K562 (cell line): ENCODE measurements at regions not wholly inside any gene's neighbourhood (a gene's known extent, or its start where the extent isn't known, plus 50 kb on each side); places are given as distances from the start of the nearest gene placed in this dataset.
"Not testable (repeated sequence)": the region's sequence is repeated elsewhere in the genome, so short reads cannot be mapped to it uniquely, and the experiment has no call there.

Source experiments
- ATF1 ChIP-seq, 2 experiments: fragments of 450-650 bp in 1 of 2; IDR thresholded peaks; 2 replicates each; pipeline ENCODE4 v1.6.1; 2016; ENCODE audit warnings: missing compliant biosample characterization in 1 of 2, missing genetic modification characterization in 1 of 2
- CBX5 ChIP-seq: IDR thresholded peaks from 2 replicates; pipeline ENCODE4 v1.6.1; 2014; ENCODE audit warnings: low read depth, borderline replicate concordance
- HDAC2 ChIP-seq: fragments of 450-650 bp; IDR thresholded peaks from 2 replicates; pipeline ENCODE4 v1.6.1; 2016; ENCODE audit warnings: mild to moderate bottlenecking
- POLR2A ChIP-seq: fragments of 450-650 bp; conservative IDR thresholded peaks from 2 replicates; pipeline ENCODE4 v1.6.1; 2016
- SPI1 ChIP-seq: IDR thresholded peaks from 2 replicates; pipeline ENCODE4 v1.6.1; 2011; ENCODE audit warnings: low read depth, low read length, control low read depth, borderline replicate concordance
- TAL1 ChIP-seq: fragments of 450-650 bp; IDR thresholded peaks from 2 replicates; pipeline ENCODE4 v1.6.1; 2016; ENCODE audit warnings: mild to moderate bottlenecking
- ZNF561 ChIP-seq: fragments of 450-650 bp; formaldehyde crosslinking; conservative IDR thresholded peaks from 2 replicates; pipeline ENCODE4 v1.4.0; 2020; ENCODE audit warnings: mild to moderate bottlenecking, moderate library complexity
- TF ChIP-seq, protein P1 (sequence below): fragments of 200-600 bp; sonication (generic); IDR thresholded peaks from one replicate; pipeline ENCODE4 v1.6.1; 2012; ENCODE audit warnings: mild to moderate bottlenecking, low read depth, low read length, inconsistent platforms
- TF ChIP-seq, protein P2 (sequence below): sonication (generic); formaldehyde crosslinking; IDR thresholded peaks from 2 replicates; pipeline ENCODE4 v1.8.1; 2022; ENCODE audit warnings: missing genetic modification reagents
- TF ChIP-seq, protein P3 (sequence below), 3 experiments: IDR thresholded peaks in 2 of 3; conservative IDR thresholded peaks in 1 of 3; 2 replicates each; pipeline ENCODE4 v1.5.1; 2011 to 2012; ENCODE audit warnings: low read length in 3 of 3, mild to moderate bottlenecking in 3 of 3, control low read depth in 2 of 3, improper control_type of control experiment in 1 of 3, inconsistent platforms in 1 of 3, low read depth in 1 of 3, mixed read lengths in 1 of 3, moderate library complexity in 1 of 3; ENCODE audit not compliant: insufficient read depth in 2 of 3
- TF ChIP-seq, protein P4 (sequence below): fragments of 250-450 bp; sonication (Bioruptor Pico); IDR thresholded peaks from 2 replicates; pipeline ENCODE4 v1.4.0; 2020; ENCODE audit warnings: borderline replicate concordance

DNA sequence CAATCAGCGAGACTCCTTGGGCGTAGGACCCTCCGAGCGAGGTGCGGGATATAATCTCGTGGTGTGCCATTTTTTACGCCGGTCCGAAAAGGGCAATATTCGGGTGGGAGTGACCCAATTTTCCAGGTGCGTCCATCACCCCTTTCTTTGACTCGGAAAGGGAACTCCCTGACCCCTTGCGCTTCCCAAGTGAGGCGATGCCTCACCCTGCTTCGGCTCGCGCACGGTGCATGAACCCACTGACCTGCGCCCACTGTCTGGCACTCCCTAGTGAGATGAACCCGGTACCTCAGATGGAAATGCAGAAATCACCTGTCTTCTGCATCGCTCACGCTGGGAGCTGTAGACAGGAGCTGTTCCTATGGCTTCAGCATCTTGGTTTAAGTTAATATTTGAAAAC, 391.7 kb upstream of the LRFN5 start:
- TF ChIP-seq, protein P1, sequence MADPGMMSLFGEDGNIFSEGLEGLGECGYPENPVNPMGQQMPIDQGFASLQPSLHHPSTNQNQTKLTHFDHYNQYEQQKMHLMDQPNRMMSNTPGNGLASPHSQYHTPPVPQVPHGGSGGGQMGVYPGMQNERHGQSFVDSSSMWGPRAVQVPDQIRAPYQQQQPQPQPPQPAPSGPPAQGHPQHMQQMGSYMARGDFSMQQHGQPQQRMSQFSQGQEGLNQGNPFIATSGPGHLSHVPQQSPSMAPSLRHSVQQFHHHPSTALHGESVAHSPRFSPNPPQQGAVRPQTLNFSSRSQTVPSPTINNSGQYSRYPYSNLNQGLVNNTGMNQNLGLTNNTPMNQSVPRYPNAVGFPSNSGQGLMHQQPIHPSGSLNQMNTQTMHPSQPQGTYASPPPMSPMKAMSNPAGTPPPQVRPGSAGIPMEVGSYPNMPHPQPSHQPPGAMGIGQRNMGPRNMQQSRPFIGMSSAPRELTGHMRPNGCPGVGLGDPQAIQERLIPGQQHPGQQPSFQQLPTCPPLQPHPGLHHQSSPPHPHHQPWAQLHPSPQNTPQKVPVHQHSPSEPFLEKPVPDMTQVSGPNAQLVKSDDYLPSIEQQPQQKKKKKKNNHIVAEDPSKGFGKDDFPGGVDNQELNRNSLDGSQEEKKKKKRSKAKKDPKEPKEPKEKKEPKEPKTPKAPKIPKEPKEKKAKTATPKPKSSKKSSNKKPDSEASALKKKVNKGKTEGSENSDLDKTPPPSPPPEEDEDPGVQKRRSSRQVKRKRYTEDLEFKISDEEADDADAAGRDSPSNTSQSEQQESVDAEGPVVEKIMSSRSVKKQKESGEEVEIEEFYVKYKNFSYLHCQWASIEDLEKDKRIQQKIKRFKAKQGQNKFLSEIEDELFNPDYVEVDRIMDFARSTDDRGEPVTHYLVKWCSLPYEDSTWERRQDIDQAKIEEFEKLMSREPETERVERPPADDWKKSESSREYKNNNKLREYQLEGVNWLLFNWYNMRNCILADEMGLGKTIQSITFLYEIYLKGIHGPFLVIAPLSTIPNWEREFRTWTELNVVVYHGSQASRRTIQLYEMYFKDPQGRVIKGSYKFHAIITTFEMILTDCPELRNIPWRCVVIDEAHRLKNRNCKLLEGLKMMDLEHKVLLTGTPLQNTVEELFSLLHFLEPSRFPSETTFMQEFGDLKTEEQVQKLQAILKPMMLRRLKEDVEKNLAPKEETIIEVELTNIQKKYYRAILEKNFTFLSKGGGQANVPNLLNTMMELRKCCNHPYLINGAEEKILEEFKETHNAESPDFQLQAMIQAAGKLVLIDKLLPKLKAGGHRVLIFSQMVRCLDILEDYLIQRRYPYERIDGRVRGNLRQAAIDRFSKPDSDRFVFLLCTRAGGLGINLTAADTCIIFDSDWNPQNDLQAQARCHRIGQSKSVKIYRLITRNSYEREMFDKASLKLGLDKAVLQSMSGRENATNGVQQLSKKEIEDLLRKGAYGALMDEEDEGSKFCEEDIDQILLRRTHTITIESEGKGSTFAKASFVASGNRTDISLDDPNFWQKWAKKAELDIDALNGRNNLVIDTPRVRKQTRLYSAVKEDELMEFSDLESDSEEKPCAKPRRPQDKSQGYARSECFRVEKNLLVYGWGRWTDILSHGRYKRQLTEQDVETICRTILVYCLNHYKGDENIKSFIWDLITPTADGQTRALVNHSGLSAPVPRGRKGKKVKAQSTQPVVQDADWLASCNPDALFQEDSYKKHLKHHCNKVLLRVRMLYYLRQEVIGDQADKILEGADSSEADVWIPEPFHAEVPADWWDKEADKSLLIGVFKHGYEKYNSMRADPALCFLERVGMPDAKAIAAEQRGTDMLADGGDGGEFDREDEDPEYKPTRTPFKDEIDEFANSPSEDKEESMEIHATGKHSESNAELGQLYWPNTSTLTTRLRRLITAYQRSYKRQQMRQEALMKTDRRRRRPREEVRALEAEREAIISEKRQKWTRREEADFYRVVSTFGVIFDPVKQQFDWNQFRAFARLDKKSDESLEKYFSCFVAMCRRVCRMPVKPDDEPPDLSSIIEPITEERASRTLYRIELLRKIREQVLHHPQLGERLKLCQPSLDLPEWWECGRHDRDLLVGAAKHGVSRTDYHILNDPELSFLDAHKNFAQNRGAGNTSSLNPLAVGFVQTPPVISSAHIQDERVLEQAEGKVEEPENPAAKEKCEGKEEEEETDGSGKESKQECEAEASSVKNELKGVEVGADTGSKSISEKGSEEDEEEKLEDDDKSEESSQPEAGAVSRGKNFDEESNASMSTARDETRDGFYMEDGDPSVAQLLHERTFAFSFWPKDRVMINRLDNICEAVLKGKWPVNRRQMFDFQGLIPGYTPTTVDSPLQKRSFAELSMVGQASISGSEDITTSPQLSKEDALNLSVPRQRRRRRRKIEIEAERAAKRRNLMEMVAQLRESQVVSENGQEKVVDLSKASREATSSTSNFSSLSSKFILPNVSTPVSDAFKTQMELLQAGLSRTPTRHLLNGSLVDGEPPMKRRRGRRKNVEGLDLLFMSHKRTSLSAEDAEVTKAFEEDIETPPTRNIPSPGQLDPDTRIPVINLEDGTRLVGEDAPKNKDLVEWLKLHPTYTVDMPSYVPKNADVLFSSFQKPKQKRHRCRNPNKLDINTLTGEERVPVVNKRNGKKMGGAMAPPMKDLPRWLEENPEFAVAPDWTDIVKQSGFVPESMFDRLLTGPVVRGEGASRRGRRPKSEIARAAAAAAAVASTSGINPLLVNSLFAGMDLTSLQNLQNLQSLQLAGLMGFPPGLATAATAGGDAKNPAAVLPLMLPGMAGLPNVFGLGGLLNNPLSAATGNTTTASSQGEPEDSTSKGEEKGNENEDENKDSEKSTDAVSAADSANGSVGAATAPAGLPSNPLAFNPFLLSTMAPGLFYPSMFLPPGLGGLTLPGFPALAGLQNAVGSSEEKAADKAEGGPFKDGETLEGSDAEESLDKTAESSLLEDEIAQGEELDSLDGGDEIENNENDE: not testable (repeated sequence)
- TF ChIP-seq, protein P2, sequence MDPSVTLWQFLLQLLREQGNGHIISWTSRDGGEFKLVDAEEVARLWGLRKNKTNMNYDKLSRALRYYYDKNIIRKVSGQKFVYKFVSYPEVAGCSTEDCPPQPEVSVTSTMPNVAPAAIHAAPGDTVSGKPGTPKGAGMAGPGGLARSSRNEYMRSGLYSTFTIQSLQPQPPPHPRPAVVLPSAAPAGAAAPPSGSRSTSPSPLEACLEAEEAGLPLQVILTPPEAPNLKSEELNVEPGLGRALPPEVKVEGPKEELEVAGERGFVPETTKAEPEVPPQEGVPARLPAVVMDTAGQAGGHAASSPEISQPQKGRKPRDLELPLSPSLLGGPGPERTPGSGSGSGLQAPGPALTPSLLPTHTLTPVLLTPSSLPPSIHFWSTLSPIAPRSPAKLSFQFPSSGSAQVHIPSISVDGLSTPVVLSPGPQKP (CRISPR knock-in tag): not testable (repeated sequence)
- not testable (repeated sequence) for TF ChIP-seq ATF1 (CRISPR knock-in tag; IDR thresholded peaks at IDR 0.05); ATF1 (tag; IDR thresholded peaks at IDR 0.05); CBX5; SPI1; POLR2A; ZNF561 (CRISPR knock-in tag); TAL1; HDAC2
- TF ChIP-seq, protein P3, sequence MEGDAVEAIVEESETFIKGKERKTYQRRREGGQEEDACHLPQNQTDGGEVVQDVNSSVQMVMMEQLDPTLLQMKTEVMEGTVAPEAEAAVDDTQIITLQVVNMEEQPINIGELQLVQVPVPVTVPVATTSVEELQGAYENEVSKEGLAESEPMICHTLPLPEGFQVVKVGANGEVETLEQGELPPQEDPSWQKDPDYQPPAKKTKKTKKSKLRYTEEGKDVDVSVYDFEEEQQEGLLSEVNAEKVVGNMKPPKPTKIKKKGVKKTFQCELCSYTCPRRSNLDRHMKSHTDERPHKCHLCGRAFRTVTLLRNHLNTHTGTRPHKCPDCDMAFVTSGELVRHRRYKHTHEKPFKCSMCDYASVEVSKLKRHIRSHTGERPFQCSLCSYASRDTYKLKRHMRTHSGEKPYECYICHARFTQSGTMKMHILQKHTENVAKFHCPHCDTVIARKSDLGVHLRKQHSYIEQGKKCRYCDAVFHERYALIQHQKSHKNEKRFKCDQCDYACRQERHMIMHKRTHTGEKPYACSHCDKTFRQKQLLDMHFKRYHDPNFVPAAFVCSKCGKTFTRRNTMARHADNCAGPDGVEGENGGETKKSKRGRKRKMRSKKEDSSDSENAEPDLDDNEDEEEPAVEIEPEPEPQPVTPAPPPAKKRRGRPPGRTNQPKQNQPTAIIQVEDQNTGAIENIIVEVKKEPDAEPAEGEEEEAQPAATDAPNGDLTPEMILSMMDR (IDR thresholded peaks at IDR 0.05 in 2 of 3, conservative IDR thresholded peaks at IDR 0.05 in 1 of 3; ENCODE audit: insufficient read depth in 2 of 3, low read depth in 1 of 3, low read length in 3 of 3): not testable (repeated sequence)
- TF ChIP-seq, protein P4, sequence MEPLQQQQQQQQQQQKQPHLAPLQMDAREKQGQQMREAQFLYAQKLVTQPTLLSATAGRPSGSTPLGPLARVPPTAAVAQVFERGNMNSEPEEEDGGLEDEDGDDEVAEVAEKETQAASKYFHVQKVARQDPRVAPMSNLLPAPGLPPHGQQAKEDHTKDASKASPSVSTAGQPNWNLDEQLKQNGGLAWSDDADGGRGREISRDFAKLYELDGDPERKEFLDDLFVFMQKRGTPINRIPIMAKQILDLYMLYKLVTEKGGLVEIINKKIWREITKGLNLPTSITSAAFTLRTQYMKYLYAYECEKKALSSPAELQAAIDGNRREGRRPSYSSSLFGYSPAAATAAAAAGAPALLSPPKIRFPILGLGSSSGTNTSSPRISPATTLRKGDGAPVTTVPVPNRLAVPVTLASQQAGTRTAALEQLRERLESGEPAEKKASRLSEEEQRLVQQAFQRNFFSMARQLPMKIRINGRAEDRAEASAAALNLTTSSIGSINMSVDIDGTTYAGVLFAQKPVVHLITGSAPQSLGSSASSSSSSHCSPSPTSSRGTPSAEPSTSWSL (CRISPR knock-in tag): not testable (repeated sequence)
